Osteocyte (in vitro differentiated cells): ENCODE measurements at regions not wholly inside any gene's neighbourhood (a gene's known extent, or its start where the extent isn't known, plus 50 kb on each side); places are given as distances from the start of the nearest gene placed in this dataset.

Experiments used
- DNase-seq: peaks from one replicate; pipeline ENCODE4 v3.0.0; 2021; ENCODE audit warnings: mixed read lengths; ENCODE audit not compliant: unreplicated experiment; ENCODE audit errors: extremely low spot score
- H3K27ac Mint-ChIP-seq: one replicate; pipeline ENCODE4 v1.8.0; 2021; ENCODE audit warnings: mild to moderate bottlenecking, mixed read lengths; ENCODE audit not compliant: unreplicated experiment
- H3K27me3 Mint-ChIP-seq: one replicate; pipeline ENCODE4 v1.8.0; 2021; ENCODE audit warnings: mixed read lengths; ENCODE audit not compliant: unreplicated experiment
- H3K36me3 Mint-ChIP-seq: one replicate; pipeline ENCODE4 v1.8.0; 2021; ENCODE audit warnings: mixed read lengths; ENCODE audit not compliant: unreplicated experiment
- H3K4me1 Mint-ChIP-seq: one replicate; pipeline ENCODE4 v1.8.0; 2021; ENCODE audit warnings: mixed read lengths; ENCODE audit not compliant: unreplicated experiment
- H3K4me3 Mint-ChIP-seq: one replicate; pipeline ENCODE4 v1.8.0; 2021; ENCODE audit warnings: mild to moderate bottlenecking, moderate library complexity, mixed read lengths; ENCODE audit not compliant: unreplicated experiment
- H3K9me3 Mint-ChIP-seq: one replicate; pipeline ENCODE4 v1.8.0; 2021; ENCODE audit warnings: mixed read lengths; ENCODE audit not compliant: unreplicated experiment
- TF ChIP-seq, protein P1 (sequence below): fragments of 200-600 bp; sonication (generic); IDR thresholded peaks from 2 replicates; pipeline ENCODE4 v1.5.0; 2021; ENCODE audit warnings: antibody characterized with exemption, mild to moderate bottlenecking, moderate library complexity

DNA sequence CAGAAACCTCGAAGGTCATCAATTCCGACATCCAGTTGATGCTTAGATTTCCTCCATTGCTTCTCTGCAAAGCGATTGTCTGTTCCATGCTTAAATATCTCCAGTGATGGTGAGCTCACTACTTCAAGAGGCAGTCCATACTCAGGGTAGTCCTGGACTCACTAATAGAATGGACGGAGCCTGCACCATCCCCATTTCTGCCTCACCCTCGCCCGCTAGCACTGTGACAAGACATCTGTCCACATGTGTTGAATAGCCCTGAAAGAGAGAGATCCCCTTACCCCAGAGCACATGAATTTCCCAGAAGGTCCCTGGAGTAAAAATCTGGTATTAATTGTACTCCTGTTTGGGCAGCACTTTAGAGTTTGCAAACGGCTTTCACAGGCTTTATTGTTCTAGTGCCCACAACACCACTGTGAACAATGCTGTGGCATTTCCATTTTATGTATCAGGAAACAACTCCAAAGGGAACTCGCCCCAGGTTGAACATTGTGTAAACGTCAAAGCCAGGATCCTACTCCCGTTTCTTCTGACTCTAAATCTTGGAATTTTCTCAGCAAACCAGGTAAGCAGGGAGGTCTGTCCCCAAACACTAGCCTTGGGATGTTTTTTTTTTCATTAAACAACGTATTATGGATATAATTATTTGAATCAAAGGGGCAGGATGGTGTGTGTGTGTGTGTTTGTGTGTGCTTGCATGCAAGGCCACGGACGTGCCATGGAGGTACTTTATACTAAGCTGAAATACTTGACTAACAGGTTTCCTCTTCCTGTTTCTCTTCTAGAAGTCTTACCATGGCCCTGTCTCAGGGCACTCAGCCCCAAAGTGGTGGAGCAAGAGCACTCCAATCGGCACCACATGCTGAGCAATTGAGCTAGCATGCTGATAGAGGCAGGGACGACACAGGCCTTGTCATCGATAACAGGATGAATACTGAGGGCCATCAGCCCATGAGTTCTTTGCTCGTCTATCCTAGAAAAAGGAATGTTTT, 198.3 kb downstream of the OPA1 start:
- Mint-ChIP-seq H3K4me3 (no peak overlapping the region), H3K9me3 (no peaks in the 10 kb centered on the region), H3K27me3 (peaks cover 72% of the 10 kb centered on the region), H3K27ac (no peak overlapping the region), H3K4me1 (peaks cover 19% of the 10 kb centered on the region), H3K36me3 (no peaks in the 10 kb centered on the region)
- DNase-seq: no peak
- TF ChIP-seq, protein P1, sequence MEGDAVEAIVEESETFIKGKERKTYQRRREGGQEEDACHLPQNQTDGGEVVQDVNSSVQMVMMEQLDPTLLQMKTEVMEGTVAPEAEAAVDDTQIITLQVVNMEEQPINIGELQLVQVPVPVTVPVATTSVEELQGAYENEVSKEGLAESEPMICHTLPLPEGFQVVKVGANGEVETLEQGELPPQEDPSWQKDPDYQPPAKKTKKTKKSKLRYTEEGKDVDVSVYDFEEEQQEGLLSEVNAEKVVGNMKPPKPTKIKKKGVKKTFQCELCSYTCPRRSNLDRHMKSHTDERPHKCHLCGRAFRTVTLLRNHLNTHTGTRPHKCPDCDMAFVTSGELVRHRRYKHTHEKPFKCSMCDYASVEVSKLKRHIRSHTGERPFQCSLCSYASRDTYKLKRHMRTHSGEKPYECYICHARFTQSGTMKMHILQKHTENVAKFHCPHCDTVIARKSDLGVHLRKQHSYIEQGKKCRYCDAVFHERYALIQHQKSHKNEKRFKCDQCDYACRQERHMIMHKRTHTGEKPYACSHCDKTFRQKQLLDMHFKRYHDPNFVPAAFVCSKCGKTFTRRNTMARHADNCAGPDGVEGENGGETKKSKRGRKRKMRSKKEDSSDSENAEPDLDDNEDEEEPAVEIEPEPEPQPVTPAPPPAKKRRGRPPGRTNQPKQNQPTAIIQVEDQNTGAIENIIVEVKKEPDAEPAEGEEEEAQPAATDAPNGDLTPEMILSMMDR: no peak

DNA sequence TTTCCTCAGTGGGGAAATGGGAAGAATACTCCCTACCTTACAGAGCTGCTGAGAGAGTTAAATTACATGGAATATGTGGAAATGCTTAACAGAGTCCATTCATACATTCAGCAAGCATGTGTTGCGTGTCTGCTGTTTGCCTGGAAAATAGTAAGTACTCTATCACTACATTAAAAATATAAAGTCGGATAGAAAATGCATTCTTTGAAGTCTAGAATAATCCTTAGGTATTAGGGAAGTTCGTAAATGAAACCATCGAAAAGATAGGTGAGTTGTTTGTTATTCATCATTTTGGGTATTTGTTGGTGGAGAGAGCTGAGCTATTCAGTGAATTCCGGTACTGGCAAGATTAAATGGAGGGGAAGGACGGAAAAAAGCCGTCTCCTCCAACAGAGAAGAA, 200.1 kb downstream of the OPA1 start:
- Mint-ChIP-seq H3K27me3 (peaks cover 83% of the 10 kb centered on the region), H3K27ac (no peak overlapping the region), H3K9me3 (no peaks in the 10 kb centered on the region), H3K4me1 (peaks cover 13% of the 10 kb centered on the region), H3K4me3 (no peak overlapping the region), H3K36me3 (no peaks in the 10 kb centered on the region)
- TF ChIP-seq, protein P1: no peak
- DNase-seq: no peak

DNA sequence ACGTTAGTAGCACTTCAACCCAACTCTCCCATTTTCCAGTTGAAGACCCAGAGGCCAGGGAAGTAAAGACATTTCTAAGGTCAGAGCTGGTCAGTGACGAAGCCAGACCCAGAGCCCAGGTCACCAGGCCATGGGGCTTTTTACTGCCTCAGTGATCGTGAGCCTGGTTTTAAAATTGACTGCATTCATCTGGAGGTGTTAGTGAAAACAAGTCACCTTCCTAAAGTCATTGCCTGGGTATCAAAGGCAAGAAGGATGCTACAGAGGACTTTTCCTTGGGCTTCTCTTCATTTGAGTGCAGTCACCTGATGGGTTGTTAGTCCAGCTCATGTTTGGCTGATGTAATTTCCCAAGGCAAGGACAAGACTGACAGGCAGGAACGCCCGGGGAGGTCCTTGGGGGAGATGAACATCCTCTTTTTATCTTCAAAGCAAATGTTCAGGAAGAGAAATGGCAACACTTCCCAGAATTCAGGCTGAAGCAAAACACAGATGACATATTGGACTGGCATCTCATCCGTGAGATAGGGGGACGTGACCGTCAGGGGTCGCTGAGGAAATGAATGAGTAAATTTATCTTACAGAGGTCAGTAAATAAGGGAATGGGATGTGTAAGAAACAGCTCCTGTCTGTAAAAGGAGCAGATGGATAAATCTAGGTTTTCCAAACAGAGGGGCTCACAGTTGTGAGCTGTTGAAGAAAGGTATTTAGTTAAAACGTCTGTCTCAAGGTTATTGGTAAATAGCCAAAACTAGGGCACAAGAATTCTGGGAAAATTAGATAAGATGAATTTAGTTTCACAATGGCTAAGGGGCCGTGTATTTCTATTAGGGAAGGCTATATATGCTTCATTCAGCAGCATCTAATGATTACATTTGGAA, 201.2 kb downstream of the OPA1 start:
- Mint-ChIP-seq H3K27me3 (peaks cover 84% of the 10 kb centered on the region), H3K36me3 (no peaks in the 10 kb centered on the region), H3K4me3 (no peak overlapping the region), H3K27ac (no peak overlapping the region), H3K4me1 (peaks cover 5% of the 10 kb centered on the region), H3K9me3 (no peaks in the 10 kb centered on the region)
- no peak for DNase-seq
- TF ChIP-seq, protein P1: no peak

DNA sequence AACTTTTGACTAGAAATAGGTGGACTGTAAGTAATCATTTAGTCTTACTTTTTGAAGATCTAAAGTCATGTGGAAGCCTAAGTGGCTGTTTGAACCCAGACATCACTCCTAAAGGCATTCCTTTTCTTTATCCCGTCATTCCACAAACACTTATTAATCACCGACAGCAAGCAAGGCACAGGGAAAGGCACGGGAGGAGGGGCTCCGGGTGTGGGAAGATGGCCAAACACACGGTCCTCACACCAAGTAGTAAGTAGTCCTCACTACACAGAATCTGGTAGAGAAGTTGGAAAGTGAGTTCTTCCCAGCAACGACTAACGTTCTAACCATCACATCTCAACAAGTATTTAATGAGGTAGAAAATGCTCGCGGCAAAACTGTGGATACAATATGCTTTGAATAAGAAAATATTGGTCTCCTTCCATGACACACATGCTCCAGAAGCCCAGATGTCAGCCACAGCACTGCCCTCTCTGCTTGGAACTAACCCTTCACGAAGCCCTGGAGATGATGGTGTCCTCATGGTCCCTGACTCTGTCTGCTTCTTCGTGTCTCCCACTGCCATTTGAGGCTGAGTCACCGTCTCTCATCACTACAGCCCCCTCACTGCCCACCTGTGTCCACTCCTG, 202.2 kb downstream of the OPA1 start:
- no peaks in the 10 kb centered on the region for H3K36me3 Mint-ChIP-seq
- DNase-seq: no peak
- no peak overlapping the region for H3K27ac Mint-ChIP-seq
- H3K4me1 Mint-ChIP-seq: peaks cover 3% of the 10 kb centered on the region
- no peak overlapping the region for H3K4me3 Mint-ChIP-seq
- TF ChIP-seq, protein P1: no peak
- no peaks in the 10 kb centered on the region for H3K9me3 Mint-ChIP-seq
- peaks cover 84% of the 10 kb centered on the region for H3K27me3 Mint-ChIP-seq
